H9 (cell line): ENCODE measurements at regions not wholly inside any gene's neighbourhood (a gene's known extent, or its start where the extent isn't known, plus 50 kb on each side); places are given as distances from the start of the nearest gene placed in this dataset.

Source experiments
- DNase-seq: peaks from one replicate; pipeline ENCODE4 v3.0.0-alpha.2; 2017
- H2AFZ ChIP-seq: one replicate; pipeline ENCODE4 v1.6.1; 2013; ENCODE audit warnings: mild to moderate bottlenecking, low read length, control low read depth, moderate library complexity
- H2AK5ac ChIP-seq: 2 replicates; pipeline ENCODE4 v1.6.1; 2013; ENCODE audit warnings: low read length, control low read depth, mixed read lengths; ENCODE audit not compliant: insufficient read length
- H2BK120ac ChIP-seq: one replicate; pipeline ENCODE4 v1.6.1; 2013; ENCODE audit warnings: low read depth, mild to moderate bottlenecking, low read length, control low read depth, inconsistent platforms; ENCODE audit not compliant: poor library complexity, severe bottlenecking
- H2BK12ac ChIP-seq: 2 replicates; pipeline ENCODE4 v1.6.1; 2013; ENCODE audit warnings: low read length, control low read depth, mixed read lengths, low read depth; ENCODE audit not compliant: insufficient read length
- H2BK15ac ChIP-seq: 2 replicates; pipeline ENCODE4 v1.6.1; 2013; ENCODE audit warnings: low read depth, low read length, control low read depth
- H2BK20ac ChIP-seq: one replicate; pipeline ENCODE4 v1.6.1; 2013; ENCODE audit warnings: low read depth, mild to moderate bottlenecking, low read length, control low read depth, inconsistent platforms; ENCODE audit not compliant: poor library complexity, severe bottlenecking
- H2BK5ac ChIP-seq: 2 replicates; pipeline ENCODE4 v1.6.1; 2013; ENCODE audit warnings: low read length, control low read depth, mixed read lengths; ENCODE audit not compliant: insufficient read length
- H3K14ac ChIP-seq: 2 replicates; pipeline ENCODE4 v1.6.1; 2013; ENCODE audit warnings: low read length, control low read depth; ENCODE audit not compliant: insufficient read depth
- H3K18ac ChIP-seq: 2 replicates; pipeline ENCODE4 v1.6.1; 2013; ENCODE audit warnings: low read depth, mild to moderate bottlenecking, mixed read lengths, low read length, control low read depth; ENCODE audit not compliant: insufficient read length
- H3K23ac ChIP-seq: 2 replicates; pipeline ENCODE4 v1.6.1; 2013; ENCODE audit warnings: low read length, control low read depth, mixed read lengths, low read depth; ENCODE audit not compliant: insufficient read length
- H3K23me2 ChIP-seq: 2 replicates; pipeline ENCODE4 v1.6.1; 2013; ENCODE audit warnings: low read depth, mild to moderate bottlenecking, mixed read lengths, low read length, control low read depth; ENCODE audit not compliant: insufficient read length, poor library complexity, severe bottlenecking
- H3K27ac ChIP-seq: 2 replicates; pipeline ENCODE4 v1.5.1; 2013; ENCODE audit warnings: low read length, control low read depth, mixed read lengths, low read depth; ENCODE audit not compliant: insufficient read length
- H3K27me3 ChIP-seq: 2 replicates; pipeline ENCODE4 v1.6.1; 2013; ENCODE audit warnings: low read length, control low read depth, inconsistent platforms; ENCODE audit not compliant: insufficient read depth
- H3K4ac ChIP-seq: 2 replicates; pipeline ENCODE4 v1.6.1; 2013; ENCODE audit warnings: low read depth, mild to moderate bottlenecking, control low read depth, inconsistent platforms, low read length, moderate library complexity
- H3K4me1 ChIP-seq: 2 replicates; pipeline ENCODE4 v1.6.1; 2013; ENCODE audit warnings: low read length, control low read depth, inconsistent platforms; ENCODE audit not compliant: insufficient read depth
- H3K4me2 ChIP-seq: 2 replicates; pipeline ENCODE4 v1.6.1; 2013; ENCODE audit warnings: low read length, control low read depth, mixed read lengths; ENCODE audit not compliant: insufficient read length, insufficient read depth
- H3K56ac ChIP-seq: 2 replicates; pipeline ENCODE4 v1.6.1; 2013; ENCODE audit warnings: low read depth, mild to moderate bottlenecking, mixed read lengths, low read length, control low read depth; ENCODE audit not compliant: insufficient read length
- H3K79me1 ChIP-seq: 2 replicates; pipeline ENCODE4 v1.6.1; 2013; ENCODE audit warnings: low read depth, mild to moderate bottlenecking, moderate library complexity, low read length, control low read depth, inconsistent platforms; ENCODE audit not compliant: insufficient read depth, poor library complexity, severe bottlenecking
- H3K79me2 ChIP-seq: 2 replicates; pipeline ENCODE4 v1.6.1; 2013; ENCODE audit warnings: low read length, control low read depth, inconsistent platforms; ENCODE audit not compliant: insufficient read depth
- H3K9ac ChIP-seq: 2 replicates; pipeline ENCODE4 v1.6.1; 2013; ENCODE audit warnings: low read length, control low read depth, mixed read lengths; ENCODE audit not compliant: insufficient read length; ENCODE audit errors: extremely low read depth
- H3K9me3 ChIP-seq: one replicate; pipeline ENCODE4 v1.6.1; 2013; ENCODE audit warnings: low read depth, low read length, inconsistent platforms; ENCODE audit not compliant: control insufficient read depth
- H3T11ph ChIP-seq: one replicate; pipeline ENCODE4 v1.6.1; 2013; ENCODE audit warnings: mild to moderate bottlenecking, low read length, control low read depth, inconsistent platforms
- H4K20me1 ChIP-seq: one replicate; pipeline ENCODE4 v1.6.1; 2013; ENCODE audit not compliant: control insufficient read depth, insufficient read length, insufficient read depth
- H4K5ac ChIP-seq: 2 replicates; pipeline ENCODE4 v1.6.1; 2013; ENCODE audit warnings: low read depth, mild to moderate bottlenecking, mixed read lengths, low read length, control low read depth; ENCODE audit not compliant: insufficient read length
- H4K8ac ChIP-seq: replicated peaks from 2 replicates; pipeline ENCODE4 v1.6.1; 2013; ENCODE audit warnings: low read length, control low read depth, mixed read lengths, low read depth; ENCODE audit not compliant: insufficient read length
- H4K91ac ChIP-seq: 2 replicates; pipeline ENCODE4 v1.6.1; 2013; ENCODE audit warnings: low read depth, mild to moderate bottlenecking, moderate library complexity, mixed read lengths, low read length, control low read depth; ENCODE audit not compliant: insufficient read length
- H3K27ac Mint-ChIP-seq, 3 experiments: 2 replicates in 2 of 3; 3 replicates in 1 of 3; pipeline ENCODE4 v1.8.0; 2020 to 2021; ENCODE audit warnings: mixed read lengths in 3 of 3, mild to moderate bottlenecking in 1 of 3, moderate library complexity in 1 of 3
- H3K27me3 Mint-ChIP-seq: 2 replicates; pipeline ENCODE4 v1.8.0; 2021; ENCODE audit warnings: low read depth, mild to moderate bottlenecking, moderate library complexity, mixed read lengths
- H3K36me3 Mint-ChIP-seq, 3 experiments: 2 replicates in 2 of 3; 3 replicates in 1 of 3; pipeline ENCODE4 v1.8.0; 2020 to 2021; ENCODE audit warnings: low read depth in 3 of 3, mixed read lengths in 3 of 3; ENCODE audit not compliant: insufficient read depth in 1 of 3
- H3K4me1 Mint-ChIP-seq, 2 experiments: 2 replicates each; pipeline ENCODE4 v1.8.0; 2020; ENCODE audit warnings: mixed read lengths in 2 of 2
- H3K4me3 Mint-ChIP-seq, 2 experiments: 2 replicates in 1 of 2; 3 replicates in 1 of 2; pipeline ENCODE4 v1.8.0; 2020 to 2021; ENCODE audit warnings: mild to moderate bottlenecking in 2 of 2, mixed read lengths in 2 of 2, moderate library complexity in 1 of 2
- H3K9me3 Mint-ChIP-seq, 2 experiments: 2 replicates in 1 of 2; 3 replicates in 1 of 2; pipeline ENCODE4 v1.8.0; 2020; ENCODE audit warnings: mild to moderate bottlenecking in 2 of 2, mixed read lengths in 2 of 2, moderate library complexity in 1 of 2
- WGBS: extraction: QIAGEN DNeasy Blood & Tissue Kit; methylation state at CpG from one replicate; pipeline ENCODE4 v1.1.7; 2013; ENCODE audit warnings: missing lambda C conversion rate, low lambda C conversion rate, mixed read lengths; ENCODE audit not compliant: insufficient read length; ENCODE audit errors: extremely low coverage; 5-methylcytosine and 5-hydroxymethylcytosine counted together
- TF ChIP-seq, protein P1 (sequence below): fragments of 200-600 bp; sonication (generic); conservative IDR thresholded peaks from 3 replicates; pipeline ENCODE4 v1.8.0; 2021; ENCODE audit warnings: antibody characterized with exemption, mild to moderate bottlenecking

DNA sequence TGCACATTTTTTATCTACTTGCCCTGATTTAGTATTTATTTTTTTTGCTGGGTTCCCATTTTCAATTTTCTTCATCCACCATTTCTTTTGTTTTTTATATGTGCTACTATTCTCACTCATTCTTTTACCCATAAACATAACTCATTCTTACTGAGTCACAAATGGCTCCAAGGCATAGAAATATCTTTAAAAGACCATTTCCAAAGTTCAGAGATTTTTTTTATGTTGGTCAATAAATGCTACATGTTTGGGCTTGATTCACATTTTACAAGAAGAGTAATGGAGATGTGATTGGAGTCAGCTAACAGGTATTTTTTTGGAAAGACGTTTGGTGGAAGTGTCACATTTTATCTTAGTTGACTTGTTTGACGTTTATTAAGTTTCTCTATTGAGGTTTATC is 1303.2 kb upstream of the LRRTM3 start:
- Mint-ChIP-seq H3K4me1 (peaks cover 7 to 9% of the 10 kb centered on the region in 2 experiments), H3K27ac (no peak overlapping the region), H3K9me3 (no peaks in the 10 kb centered on the region), H3K4me3 (no peak overlapping the region), H3K36me3 (peaks cover 0 to 3% (median 0%) of the 10 kb centered on the region in 3 experiments; a peak in 2 of 7 replicates), H3K27me3 (no peaks in the 10 kb centered on the region)
- no peaks in the 10 kb centered on the region for H3K9me3 ChIP-seq
- H3K27ac ChIP-seq, result no peak overlapping the region
- no peaks in the 10 kb centered on the region for H3K79me2 ChIP-seq
- H3T11ph ChIP-seq, result no peak overlapping the region
- H3K4ac ChIP-seq, result no peak overlapping the region
- no peak overlapping the region for H2AFZ ChIP-seq
- no peaks in the 10 kb centered on the region for H3K27me3 ChIP-seq
- no peak overlapping the region for H2BK120ac ChIP-seq
- no peak overlapping the region for H2AK5ac ChIP-seq
- H4K8ac ChIP-seq, result no peak overlapping the region
- DNase-seq, result no peak
- no peak overlapping the region for H3K18ac ChIP-seq
- no peak overlapping the region for H2BK5ac ChIP-seq
- no peak overlapping the region for H2BK12ac ChIP-seq
- H3K79me1 ChIP-seq, result no peaks in the 10 kb centered on the region
- TF ChIP-seq, protein P1, sequence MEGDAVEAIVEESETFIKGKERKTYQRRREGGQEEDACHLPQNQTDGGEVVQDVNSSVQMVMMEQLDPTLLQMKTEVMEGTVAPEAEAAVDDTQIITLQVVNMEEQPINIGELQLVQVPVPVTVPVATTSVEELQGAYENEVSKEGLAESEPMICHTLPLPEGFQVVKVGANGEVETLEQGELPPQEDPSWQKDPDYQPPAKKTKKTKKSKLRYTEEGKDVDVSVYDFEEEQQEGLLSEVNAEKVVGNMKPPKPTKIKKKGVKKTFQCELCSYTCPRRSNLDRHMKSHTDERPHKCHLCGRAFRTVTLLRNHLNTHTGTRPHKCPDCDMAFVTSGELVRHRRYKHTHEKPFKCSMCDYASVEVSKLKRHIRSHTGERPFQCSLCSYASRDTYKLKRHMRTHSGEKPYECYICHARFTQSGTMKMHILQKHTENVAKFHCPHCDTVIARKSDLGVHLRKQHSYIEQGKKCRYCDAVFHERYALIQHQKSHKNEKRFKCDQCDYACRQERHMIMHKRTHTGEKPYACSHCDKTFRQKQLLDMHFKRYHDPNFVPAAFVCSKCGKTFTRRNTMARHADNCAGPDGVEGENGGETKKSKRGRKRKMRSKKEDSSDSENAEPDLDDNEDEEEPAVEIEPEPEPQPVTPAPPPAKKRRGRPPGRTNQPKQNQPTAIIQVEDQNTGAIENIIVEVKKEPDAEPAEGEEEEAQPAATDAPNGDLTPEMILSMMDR, result no peak
- no peak overlapping the region for H4K91ac ChIP-seq
- no peak overlapping the region for H3K14ac ChIP-seq
- no peaks in the 10 kb centered on the region for H4K20me1 ChIP-seq
- H4K5ac ChIP-seq, result no peak overlapping the region
- no peak overlapping the region for H3K4me2 ChIP-seq
- H3K9ac ChIP-seq, result no peak overlapping the region
- no CpG with 5 or more reads among the region's 2 CpGs for WGBS
- H3K23me2 ChIP-seq, result no peaks in the 10 kb centered on the region
- H3K4me1 ChIP-seq, result no peaks in the 10 kb centered on the region
- no peak overlapping the region for H2BK20ac ChIP-seq
- no peak overlapping the region for H3K56ac ChIP-seq
- H2BK15ac ChIP-seq, result no peak overlapping the region
- H3K23ac ChIP-seq, result no peak overlapping the region
